ENCODE measurements at regions not wholly inside any gene's neighbourhood (a gene's known extent, or its start where the extent isn't known, plus 50 kb on each side); places are given as distances from the start of the nearest gene placed in this dataset.

DNA sequence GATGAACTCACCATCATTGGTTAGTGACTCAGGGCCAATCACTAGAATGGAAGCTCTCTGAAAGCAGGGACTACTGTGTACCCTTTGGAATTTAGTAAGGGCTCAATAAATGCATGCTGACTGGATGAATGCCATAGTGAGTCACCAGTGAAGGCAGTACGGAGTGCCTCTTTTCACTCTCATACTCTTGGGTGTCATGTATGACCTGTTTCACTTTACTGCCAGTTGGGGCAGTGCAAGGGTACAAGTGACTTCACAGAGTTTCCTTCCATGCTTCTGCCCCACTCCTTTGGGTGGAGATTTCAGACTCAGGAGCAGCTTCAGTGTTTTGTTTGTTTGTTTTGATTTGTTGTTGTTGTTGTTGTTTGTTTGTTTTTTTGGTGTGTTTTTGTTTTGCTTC, 57.7 kb downstream of the SOX3 start:
- no peak overlapping the region for H3K27ac ChIP-seq
- TF ChIP-seq, protein P1, sequence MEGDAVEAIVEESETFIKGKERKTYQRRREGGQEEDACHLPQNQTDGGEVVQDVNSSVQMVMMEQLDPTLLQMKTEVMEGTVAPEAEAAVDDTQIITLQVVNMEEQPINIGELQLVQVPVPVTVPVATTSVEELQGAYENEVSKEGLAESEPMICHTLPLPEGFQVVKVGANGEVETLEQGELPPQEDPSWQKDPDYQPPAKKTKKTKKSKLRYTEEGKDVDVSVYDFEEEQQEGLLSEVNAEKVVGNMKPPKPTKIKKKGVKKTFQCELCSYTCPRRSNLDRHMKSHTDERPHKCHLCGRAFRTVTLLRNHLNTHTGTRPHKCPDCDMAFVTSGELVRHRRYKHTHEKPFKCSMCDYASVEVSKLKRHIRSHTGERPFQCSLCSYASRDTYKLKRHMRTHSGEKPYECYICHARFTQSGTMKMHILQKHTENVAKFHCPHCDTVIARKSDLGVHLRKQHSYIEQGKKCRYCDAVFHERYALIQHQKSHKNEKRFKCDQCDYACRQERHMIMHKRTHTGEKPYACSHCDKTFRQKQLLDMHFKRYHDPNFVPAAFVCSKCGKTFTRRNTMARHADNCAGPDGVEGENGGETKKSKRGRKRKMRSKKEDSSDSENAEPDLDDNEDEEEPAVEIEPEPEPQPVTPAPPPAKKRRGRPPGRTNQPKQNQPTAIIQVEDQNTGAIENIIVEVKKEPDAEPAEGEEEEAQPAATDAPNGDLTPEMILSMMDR (conservative IDR thresholded peaks at IDR 0.05; ENCODE audit: low read depth): no peak
- no peak for DNase-seq (ENCODE audit: low spot score)
- CTCF ChIA-PET: no interaction called here
- POLR2A ChIA-PET (ENCODE audit: low non-redundant PET): no interaction called here

DNA sequence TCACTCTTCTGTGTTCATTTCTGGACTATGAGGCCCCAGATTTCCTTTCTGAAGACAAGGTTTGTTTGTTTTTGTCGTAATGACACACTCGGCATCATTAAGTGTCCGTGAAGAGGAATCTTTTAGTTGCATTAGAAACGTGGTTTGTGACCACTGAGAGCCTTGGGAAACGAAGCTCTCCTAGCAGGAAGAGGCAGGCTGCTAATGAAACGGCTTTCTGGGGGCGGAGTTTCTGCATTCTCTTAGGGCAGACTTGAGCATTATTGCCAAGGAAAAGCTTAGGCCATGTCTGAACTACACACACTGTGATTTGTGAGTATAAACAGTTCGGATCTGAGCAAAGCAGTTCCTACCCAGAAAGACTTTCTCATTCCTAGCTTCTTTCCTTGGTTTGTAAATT, 64.0 kb downstream of the SOX3 start:
- ChIA-PET POLR2A (ENCODE audit: low non-redundant PET) (no interaction called here), CTCF (interaction anchor here (0.6 kb wide), 1 partner anchor 968 kb away, joined by 4 read pairs; no protein-coding TSS in a partner anchor)
- no peak for DNase-seq (ENCODE audit: low spot score)
- TF ChIP-seq, protein P1 (conservative IDR thresholded peaks at IDR 0.05; ENCODE audit: low read depth): no peak
- H3K27ac ChIP-seq: no peak overlapping the region

DNA sequence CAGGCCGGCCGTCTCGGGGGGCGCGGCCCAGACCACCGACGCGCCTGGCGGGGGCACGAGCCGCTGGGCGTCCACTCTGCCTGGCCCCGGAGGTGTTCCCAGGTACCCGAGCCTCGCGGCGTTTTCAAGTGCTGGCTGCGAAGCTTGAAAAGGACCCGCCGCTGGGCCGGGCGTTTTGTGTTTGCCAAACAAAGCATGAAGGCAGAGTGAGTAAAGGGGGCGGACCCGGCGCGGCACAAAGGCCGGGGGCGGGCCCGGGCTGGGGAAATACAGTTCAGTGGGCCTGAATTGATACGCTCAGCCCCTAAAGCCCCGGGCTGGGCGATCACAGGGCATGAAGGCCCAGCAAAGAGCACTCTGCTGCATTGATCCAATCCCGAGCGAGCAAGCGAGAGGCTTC, 65.4 kb downstream of the SOX3 start:
- ChIA-PET CTCF (no interaction called here), POLR2A (ENCODE audit: low non-redundant PET) (no interaction called here)
- no peak overlapping the region for H3K27ac ChIP-seq
- TF ChIP-seq, protein P1 (conservative IDR thresholded peaks at IDR 0.05; ENCODE audit: low read depth): no peak
- DNase-seq (ENCODE audit: low spot score): peak; percentile 1

DNA sequence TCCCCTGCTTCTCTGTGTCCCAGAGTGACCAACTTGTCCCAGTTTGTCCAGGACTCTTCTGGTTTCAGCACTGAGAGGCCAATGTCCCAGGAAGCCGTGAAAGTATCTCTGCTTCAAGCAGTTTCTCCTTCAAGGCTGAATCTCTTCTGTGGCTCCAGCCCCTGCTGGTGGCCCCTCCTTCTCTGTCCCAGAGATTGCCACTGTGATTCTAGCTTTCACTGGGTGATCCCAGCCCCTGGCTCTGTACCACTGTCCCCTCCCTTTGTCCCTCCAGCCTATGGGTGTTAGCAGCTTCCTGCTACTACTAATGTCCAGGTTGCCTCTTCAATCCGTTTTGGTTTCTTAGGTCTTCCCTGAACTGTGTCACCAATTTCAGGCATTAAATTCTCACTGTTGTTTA, 70.5 kb downstream of the SOX3 start:
- TF ChIP-seq, protein P1 (conservative IDR thresholded peaks at IDR 0.05; ENCODE audit: low read depth): no peak
- POLR2A ChIA-PET (ENCODE audit: low non-redundant PET): no interaction called here
- H3K27ac ChIP-seq: no peak overlapping the region
- no peak for DNase-seq (ENCODE audit: low spot score)
- CTCF ChIA-PET: no interaction called here

DNA sequence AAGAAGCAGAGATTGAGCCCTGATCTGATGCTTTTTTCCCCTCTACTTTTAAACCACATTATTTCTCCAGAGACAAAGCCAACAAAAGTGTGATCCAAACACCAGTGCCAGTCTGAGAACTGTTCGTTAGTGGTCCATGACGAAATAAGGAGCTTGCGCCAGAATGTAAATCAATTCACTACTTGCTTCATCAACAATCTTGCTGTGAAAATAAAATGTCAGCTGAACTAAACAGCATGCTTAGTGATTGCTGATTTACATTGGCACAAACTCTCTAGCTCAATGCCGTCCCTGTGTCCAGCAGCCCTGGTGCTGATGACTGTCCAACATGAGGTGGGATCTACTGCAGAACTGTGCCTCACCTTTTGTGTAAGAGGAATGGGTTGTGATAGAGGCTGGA, 71.3 kb downstream of the SOX3 start:
- TF ChIP-seq, protein P1 (conservative IDR thresholded peaks at IDR 0.05; ENCODE audit: low read depth): no peak
- POLR2A ChIA-PET (ENCODE audit: low non-redundant PET): no interaction called here
- H3K27ac ChIP-seq: no peak overlapping the region
- no peak for DNase-seq (ENCODE audit: low spot score)
- CTCF ChIA-PET: no interaction called here

DNA sequence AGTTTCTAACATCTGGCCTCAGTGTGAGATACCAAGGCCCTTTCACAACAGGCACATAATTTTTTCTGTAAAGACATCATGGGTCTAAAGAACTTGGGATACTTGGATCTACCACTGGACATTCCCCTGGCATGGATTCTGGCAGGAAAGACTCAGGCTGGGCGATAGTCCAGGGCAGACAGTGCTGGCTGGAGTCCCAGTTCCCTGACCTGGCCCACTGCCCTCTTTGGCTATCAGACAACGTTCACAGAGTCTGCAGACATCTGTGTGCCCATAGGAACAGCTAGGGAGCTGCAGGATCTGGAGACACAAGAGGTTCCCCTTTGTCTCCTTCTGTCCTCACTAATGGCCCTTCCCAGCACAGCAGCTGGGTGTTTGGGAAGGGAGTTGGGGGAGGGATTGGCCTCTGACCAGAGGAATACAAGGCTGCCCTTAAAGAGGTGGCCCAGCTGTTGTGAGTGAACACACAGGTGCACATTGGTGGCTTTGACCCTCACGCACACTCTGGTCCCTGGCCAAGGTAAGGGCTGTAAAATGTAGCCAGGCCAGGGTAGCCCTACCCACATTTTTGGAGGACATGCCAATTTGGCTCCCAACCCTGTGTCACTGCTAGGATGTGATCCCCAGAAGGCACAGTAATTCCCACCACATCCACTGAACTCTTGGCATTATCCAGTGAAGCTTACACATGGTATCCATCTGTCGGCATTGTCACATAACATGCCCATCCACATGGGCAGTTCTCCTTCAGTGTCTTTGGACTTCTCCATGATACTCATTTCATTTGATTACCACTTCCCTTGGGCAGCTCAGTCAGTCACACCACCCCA, 72.3 kb downstream of the SOX3 start:
- ChIA-PET CTCF (no interaction called here), POLR2A (ENCODE audit: low non-redundant PET) (no interaction called here)
- DNase-seq (ENCODE audit: low spot score): no peak
- H3K27ac ChIP-seq: no peak overlapping the region
- TF ChIP-seq, protein P1 (conservative IDR thresholded peaks at IDR 0.05; ENCODE audit: low read depth): no peak
